DND-41 (cell line): ENCODE measurements at regions not wholly inside any gene's neighbourhood (a gene's known extent, or its start where the extent isn't known, plus 50 kb on each side); places are given as distances from the start of the nearest gene placed in this dataset.

ENCODE experiments used
- ATAC-seq: fragments of 200-7000 bp; cut with Tn5 transposase; 3 replicates; pipeline ENCODE4 v1.9.1; 2021; ENCODE audit warnings: low read depth; ENCODE audit not compliant: insufficient read depth
- DNase-seq: peaks from one replicate; pipeline ENCODE4 v3.0.0-alpha.2; 2020
- H2AFZ ChIP-seq: 2 replicates; pipeline ENCODE4 v1.6.0; 2012; ENCODE audit warnings: low read depth, low read length
- H3K27ac ChIP-seq: 2 replicates; pipeline ENCODE4 v1.5.1; 2012; ENCODE audit warnings: low read length, inconsistent platforms
- H3K27me3 ChIP-seq: fragments of 200-600 bp; sonication (generic); 2 replicates; pipeline ENCODE4 v1.6.0; 2012; ENCODE audit warnings: low read length, mild to moderate bottlenecking, inconsistent platforms; ENCODE audit not compliant: insufficient read depth, poor library complexity
- H3K36me3 ChIP-seq: 2 replicates; pipeline ENCODE4 v1.5.1; 2012; ENCODE audit warnings: low read length, inconsistent platforms; ENCODE audit not compliant: insufficient read depth
- H3K4me1 ChIP-seq: 2 replicates; pipeline ENCODE4 v1.5.1; 2012; ENCODE audit warnings: mild to moderate bottlenecking, low read length; ENCODE audit not compliant: insufficient read depth
- H3K4me2 ChIP-seq: 2 replicates; pipeline ENCODE4 v1.6.0; 2012; ENCODE audit warnings: mild to moderate bottlenecking, moderate library complexity, low read length, inconsistent platforms; ENCODE audit not compliant: insufficient read depth
- H3K4me3 ChIP-seq, 2 experiments: fragments of 200-600 bp in 1 of 2; shearing (Covaris generic) in 1 of 2; 2 replicates each; pipeline ENCODE4 v1.5.1; 2012 to 2016; ENCODE audit warnings: inconsistent platforms in 2 of 2, low read length in 2 of 2, mild to moderate bottlenecking in 2 of 2, low read depth in 1 of 2, moderate library complexity in 1 of 2
- H3K79me2 ChIP-seq: 2 replicates; pipeline ENCODE4 v1.6.0; 2012; ENCODE audit warnings: low read length, inconsistent platforms; ENCODE audit not compliant: insufficient read depth
- H3K9ac ChIP-seq: 2 replicates; pipeline ENCODE4 v1.6.0; 2012; ENCODE audit warnings: low read depth, mild to moderate bottlenecking, inconsistent platforms, low read length, moderate library complexity
- H3K9me3 ChIP-seq: 2 replicates; pipeline ENCODE4 v1.5.1; 2012; ENCODE audit warnings: low read length, moderate library complexity, mild to moderate bottlenecking, inconsistent platforms; ENCODE audit not compliant: insufficient read depth, severe bottlenecking
- H4K20me1 ChIP-seq: 2 replicates; pipeline ENCODE4 v1.6.0; 2012; ENCODE audit warnings: low read length; ENCODE audit not compliant: insufficient read depth
- CTCF ChIP-seq: IDR thresholded peaks from 2 replicates; pipeline ENCODE4 v1.5.1; 2012; ENCODE audit warnings: borderline replicate concordance, low read length, moderate library complexity, mild to moderate bottlenecking; ENCODE audit not compliant: poor library complexity, severe bottlenecking; ENCODE audit errors: extremely low read depth
- EZH2 ChIP-seq: IDR thresholded peaks from 3 replicates; pipeline ENCODE4 v1.6.1; 2012; ENCODE audit warnings: borderline replicate concordance, low read depth, mild to moderate bottlenecking, moderate library complexity, low read length, inconsistent platforms; ENCODE audit not compliant: severe bottlenecking

- ATAC-seq (peak; percentile 87), DNase-seq (peak; percentile 48)
- peak overlapping the region; percentile 58 for H3K27ac ChIP-seq
- no peak overlapping the region for H3K9ac ChIP-seq
- peaks cover 3% of the 10 kb centered on the region for H3K9me3 ChIP-seq
- no peaks in the 10 kb centered on the region for H3K79me2 ChIP-seq
- no peaks in the 10 kb centered on the region for H4K20me1 ChIP-seq
- TF ChIP-seq CTCF (no peak), EZH2 (no peak)
- H3K4me2 ChIP-seq = peak overlapping the region; percentile 3; the same call in 1 of the 2 replicates
- H3K36me3 ChIP-seq = no peaks in the 10 kb centered on the region
- no peak overlapping the region for H3K4me3 ChIP-seq
- peaks cover 40% of the 10 kb centered on the region for H3K4me1 ChIP-seq
- H3K27me3 ChIP-seq = no peaks in the 10 kb centered on the region
- H2AFZ ChIP-seq = peak overlapping the region; percentile 8; the same call in 1 of the 2 replicates
Observed at GRCh38 chr2:150606380-150607060, 119.1 kb upstream of the RND3 start.

- Histone ChIP-seq H4K20me1 (no peaks in the 10 kb centered on the region), H3K4me2 (no peak overlapping the region), H3K27ac (no peak overlapping the region), H3K27me3 (no peaks in the 10 kb centered on the region), H3K9ac (no peak overlapping the region), H2AFZ (no peak overlapping the region), H3K79me2 (no peaks in the 10 kb centered on the region), H3K4me1 (peaks cover 39% of the 10 kb centered on the region), H3K9me3 (peaks cover 3% of the 10 kb centered on the region), H3K4me3 (no peak overlapping the region), H3K36me3 (no peaks in the 10 kb centered on the region)
- no peak for ATAC-seq
- no peak for DNase-seq
- no peak for TF ChIP-seq CTCF
- no peak for TF ChIP-seq EZH2
Observed at GRCh38 chr2:150605664-150606063, 118.2 kb upstream of the RND3 start.

GRCh38 chr2:150601280-150602038 is 114.0 kb upstream of the RND3 start:
- no peak overlapping the region for H3K27ac ChIP-seq
- no peaks in the 10 kb centered on the region for H4K20me1 ChIP-seq
- no peaks in the 10 kb centered on the region for H3K36me3 ChIP-seq
- ATAC-seq = no peak
- peaks cover 19% of the 10 kb centered on the region for H3K4me1 ChIP-seq
- no peak overlapping the region for H3K4me3 ChIP-seq
- no peak overlapping the region for H3K4me2 ChIP-seq
- no peak overlapping the region for H3K9ac ChIP-seq
- DNase-seq = no peak
- H3K9me3 ChIP-seq = peaks cover 3% of the 10 kb centered on the region
- no peaks in the 10 kb centered on the region for H3K27me3 ChIP-seq
- no peak for TF ChIP-seq EZH2
- TF ChIP-seq CTCF = no peak
- H2AFZ ChIP-seq = no peak overlapping the region; the same call in 1 of the 2 replicates
- H3K79me2 ChIP-seq = no peaks in the 10 kb centered on the region
